Fibroblast of villous mesenchyme (primary cell): ENCODE measurements at regions not wholly inside any gene's neighbourhood (a gene's known extent, or its start where the extent isn't known, plus 50 kb on each side); places are given as distances from the start of the nearest gene placed in this dataset.

Source experiments
- DNase-seq: peaks from one replicate; pipeline ENCODE4 v3.0.0-alpha.2; 2010; ENCODE audit warnings: low read depth
- H3K4me3 ChIP-seq: 2 replicates; pipeline ENCODE4 v1.5.1; 2011; ENCODE audit warnings: low read depth, mild to moderate bottlenecking, low read length
- CTCF ChIP-seq: IDR thresholded peaks from 2 replicates; pipeline ENCODE4 v1.5.1; 2012; ENCODE audit warnings: low read depth, mild to moderate bottlenecking, low read length; ENCODE audit not compliant: insufficient read depth

- H3K4me3 ChIP-seq: no peak overlapping the region
- TF ChIP-seq CTCF: no peak
- no peak for DNase-seq
These were observed 727.7 kb upstream of the SLIT2 start for GRCh38 chr4:19523964-19524363.

GRCh38 chr4:19522966-19523365, 728.7 kb upstream of the SLIT2 start:
- no peak overlapping the region for H3K4me3 ChIP-seq
- no peak for TF ChIP-seq CTCF
- DNase-seq: no peak

- H3K4me3 ChIP-seq: no peak overlapping the region
- TF ChIP-seq CTCF: no peak
- no peak for DNase-seq
These were observed 730.7 kb upstream of the SLIT2 start for GRCh38 chr4:19520939-19521520.

- no peak overlapping the region for H3K4me3 ChIP-seq
- peak; percentile 20 for DNase-seq
- no peak for TF ChIP-seq CTCF
These were observed 737.2 kb upstream of the SLIT2 start for GRCh38 chr4:19514276-19515070.

- DNase-seq: no peak
- no peak for TF ChIP-seq CTCF
- H3K4me3 ChIP-seq: no peak overlapping the region
These were observed 739.6 kb upstream of the SLIT2 start for GRCh38 chr4:19512086-19512485.

GRCh38 chr4:19510993-19511392, 740.7 kb upstream of the SLIT2 start:
- no peak for DNase-seq
- no peak overlapping the region for H3K4me3 ChIP-seq
- no peak for TF ChIP-seq CTCF
